HG02973 (cell line): ENCODE measurements at regions not wholly inside any gene's neighbourhood (a gene's known extent, or its start where the extent isn't known, plus 50 kb on each side); places are given as distances from the start of the nearest gene placed in this dataset.
"Not testable (repeated sequence)": the region's sequence is repeated elsewhere in the genome, so short reads cannot be mapped to it uniquely, and the experiment has no call there.

Experiments used
- ATAC-seq: cut with Tn5 transposase; IDR thresholded peaks from one replicate; pipeline ENCODE4 v1.9.1; 2021; ENCODE audit warnings: moderate library complexity; ENCODE audit not compliant: unreplicated experiment

DNA sequence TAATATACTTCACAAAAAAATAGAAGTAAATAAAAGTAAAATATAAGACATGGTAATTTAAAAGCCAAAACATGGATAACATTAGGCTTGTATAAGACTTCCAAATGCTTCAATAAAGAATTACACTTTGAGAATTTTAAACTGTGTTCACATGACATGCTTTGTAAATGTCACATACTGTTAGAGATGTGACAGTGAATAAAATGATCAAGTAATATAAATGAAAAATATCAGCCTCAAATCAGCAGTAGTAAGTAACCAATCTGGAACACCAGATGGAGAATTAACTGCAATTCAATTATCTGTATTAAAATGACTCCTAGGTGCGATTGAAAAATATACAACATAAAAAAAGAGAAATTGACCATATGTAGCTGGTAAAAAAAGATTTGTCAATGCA, 1260.8 kb downstream of the BRINP3 start:
- no peak for ATAC-seq

DNA sequence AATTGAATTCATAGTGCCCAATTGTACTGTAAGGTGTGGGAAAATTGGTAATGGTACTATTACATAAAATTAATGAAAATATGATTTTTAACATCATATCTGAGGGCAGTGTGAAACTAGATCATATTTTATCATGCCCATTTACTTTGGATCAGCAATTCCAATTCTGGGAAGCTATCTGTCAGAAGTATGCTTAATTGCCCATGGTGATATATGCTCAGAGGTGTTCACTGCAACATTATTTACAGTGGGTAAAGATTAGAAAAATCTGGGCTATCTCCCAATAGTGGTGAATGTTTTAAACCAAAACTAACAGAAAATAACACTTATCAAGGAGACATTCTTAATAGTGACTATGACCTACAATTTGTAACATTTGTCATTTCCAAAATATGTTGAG, 1260.0 kb downstream of the BRINP3 start:
- ATAC-seq: no peak

DNA sequence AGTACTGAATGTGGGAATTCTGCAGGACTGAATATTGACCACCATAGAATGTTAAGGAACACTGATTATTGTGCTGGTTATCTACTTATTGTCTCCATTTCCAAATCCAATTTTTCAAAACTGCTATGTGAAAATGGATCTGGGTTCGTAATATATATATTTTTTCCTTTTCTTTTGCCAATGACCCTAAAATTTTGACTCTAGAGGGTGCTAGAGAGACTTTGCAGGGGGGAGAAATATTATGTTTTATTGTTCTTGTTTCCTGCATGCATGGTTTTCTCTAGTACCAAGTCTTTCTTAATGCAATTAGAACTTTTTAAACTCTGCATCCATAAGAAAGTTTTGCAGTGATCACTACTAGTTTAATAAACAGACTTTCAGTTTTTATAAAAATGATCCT, 1256.9 kb downstream of the BRINP3 start:
- no peak for ATAC-seq

DNA sequence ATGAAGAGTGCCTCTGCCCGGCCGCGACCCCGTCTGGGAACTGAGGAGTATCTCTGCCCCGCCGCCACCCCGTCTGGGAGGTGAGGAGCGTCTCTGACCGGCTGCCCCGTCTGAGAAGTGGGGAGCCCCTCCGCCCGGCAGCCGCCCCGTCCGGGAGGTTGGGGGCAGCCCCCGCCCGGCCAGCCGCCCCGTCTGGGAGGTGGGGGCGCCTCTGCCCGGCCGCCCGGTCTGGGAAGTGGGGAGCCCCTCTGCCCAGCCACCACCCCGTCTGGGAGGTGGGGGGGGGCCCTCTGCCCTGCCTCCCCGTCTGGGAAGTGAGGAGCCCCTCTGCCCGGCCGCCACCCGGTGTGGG, 1251.9 kb downstream of the BRINP3 start:
- ATAC-seq: not testable (repeated sequence)

DNA sequence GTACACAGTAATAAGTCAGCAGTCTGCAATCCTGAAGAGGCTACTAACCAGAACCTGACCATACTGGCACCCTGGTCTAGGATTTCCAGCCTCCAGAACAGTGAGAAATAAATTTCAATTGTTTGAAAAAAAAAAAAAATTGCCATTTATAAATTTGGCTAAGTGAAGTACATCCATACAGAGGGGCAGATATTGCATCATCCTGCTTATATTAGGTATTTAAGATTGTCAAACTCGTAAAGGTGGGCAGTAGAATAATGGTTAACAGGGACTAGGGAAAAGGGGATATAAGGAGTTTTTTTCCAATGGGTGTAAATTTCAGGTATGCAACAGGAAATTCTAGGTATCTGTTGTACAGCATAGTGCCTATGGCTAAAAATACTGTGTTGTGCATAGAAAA, 1250.9 kb downstream of the BRINP3 start:
- ATAC-seq: no peak

DNA sequence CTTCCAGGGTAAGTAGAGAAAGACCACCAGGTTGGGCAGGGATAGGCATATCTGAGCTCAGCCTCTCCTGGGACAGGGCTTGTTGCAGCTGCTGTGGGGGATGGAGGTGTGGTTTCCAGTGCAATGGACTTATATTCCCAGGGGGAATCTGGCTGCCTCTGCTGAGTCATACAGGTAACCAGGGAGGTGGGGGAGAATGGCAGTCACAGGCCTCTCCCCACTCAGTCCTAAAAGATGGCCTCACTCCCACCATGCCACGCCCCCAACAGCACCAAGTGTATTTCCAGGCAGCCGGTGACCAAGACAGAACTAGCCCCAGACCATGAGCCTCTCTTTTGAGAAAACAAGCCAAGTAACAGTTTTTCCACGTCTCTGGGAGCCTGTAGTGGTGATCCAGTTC, 1240.7 kb downstream of the BRINP3 start:
- ATAC-seq: no peak

DNA sequence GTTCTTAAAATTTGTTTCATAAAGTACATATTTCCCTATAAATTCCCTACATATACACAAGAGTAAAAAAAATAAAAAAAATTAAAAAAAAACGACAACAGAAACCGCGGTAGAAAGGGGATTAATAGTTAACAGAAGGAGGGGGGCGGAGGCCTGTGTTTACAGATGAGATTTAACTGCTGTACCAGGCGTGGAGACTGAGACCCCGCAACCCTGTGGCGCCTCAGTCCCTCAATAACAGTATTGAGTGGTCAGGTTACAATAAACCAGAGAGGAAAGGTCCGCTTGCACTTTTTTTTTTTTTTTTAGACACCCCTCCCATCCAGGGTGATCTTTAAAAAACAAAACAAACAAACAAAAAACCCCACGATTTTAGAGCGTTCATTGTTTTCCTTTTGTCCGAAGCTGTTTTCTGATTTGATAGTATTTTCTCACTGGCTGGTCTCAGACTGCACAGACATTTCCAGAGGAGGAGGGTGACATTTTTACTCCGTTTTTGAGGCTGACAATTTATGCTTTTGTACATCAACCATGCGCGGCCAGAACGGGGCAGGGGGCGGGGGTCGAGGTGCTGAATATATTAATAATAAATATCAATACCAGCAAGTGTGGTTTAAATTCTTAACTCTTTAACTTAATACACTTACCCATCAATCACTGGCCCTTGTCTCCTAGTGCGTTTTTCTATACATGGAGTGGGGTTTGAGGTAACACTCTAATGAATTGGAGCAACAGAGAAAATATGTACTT, 1223.9 kb downstream of the BRINP3 start:
- ATAC-seq: no peak

DNA sequence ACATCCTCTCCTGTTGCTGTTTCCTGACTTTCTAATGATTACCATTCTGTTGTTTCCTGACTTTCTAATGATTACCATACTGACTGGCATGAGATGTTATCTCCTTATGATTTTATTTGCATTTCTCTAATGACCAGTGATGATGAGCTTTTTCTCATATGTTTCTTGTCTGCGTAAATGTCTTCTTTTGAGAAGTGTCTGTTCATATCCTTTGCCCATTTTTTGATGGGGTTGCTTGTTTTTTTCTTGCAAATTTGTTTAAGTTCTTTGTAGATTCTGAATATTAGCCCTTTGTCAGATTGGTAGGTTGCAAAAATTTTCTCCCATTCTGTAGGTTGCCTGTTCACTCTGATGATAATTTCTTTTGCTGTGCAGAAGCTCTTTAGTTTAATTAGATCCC, 1216.5 kb downstream of the BRINP3 start:
- ATAC-seq: not testable (repeated sequence)

DNA sequence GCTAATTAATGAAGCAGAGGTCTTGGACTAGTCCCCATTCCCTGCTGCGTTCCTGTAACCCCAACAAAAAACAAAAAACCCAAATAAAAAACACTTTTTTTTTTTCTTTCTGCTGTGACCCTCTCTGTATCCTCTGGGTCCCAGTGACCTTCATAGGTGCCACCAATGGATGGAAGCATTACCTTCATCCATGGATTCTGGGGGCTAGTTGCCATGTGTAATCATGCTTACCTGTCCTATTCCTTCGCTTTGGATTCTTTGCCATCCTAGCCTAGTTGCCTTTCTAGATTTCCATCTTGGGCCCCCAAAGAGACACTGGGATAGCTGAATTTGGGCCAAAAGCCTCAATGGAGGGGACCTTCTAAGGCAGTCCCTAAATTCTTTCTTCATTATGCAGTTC, 1208.7 kb downstream of the BRINP3 start:
- no peak for ATAC-seq

DNA sequence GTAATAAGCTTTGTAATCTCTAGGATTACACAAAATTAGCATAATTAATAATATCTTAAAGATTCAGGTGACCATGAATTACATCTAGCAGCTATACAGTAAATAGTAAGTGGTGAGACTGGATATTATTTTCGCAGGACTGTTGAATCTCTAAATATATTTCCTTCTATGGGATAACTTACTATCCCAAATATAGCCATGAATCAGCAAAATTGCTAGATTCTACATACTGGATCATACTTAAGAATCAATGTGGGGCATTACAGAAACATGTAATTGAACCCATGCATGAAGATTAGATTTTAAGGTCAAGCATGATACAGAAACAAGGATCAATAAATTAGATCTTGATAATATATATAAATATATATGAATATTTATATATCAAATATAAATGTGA, 1203.4 kb downstream of the BRINP3 start:
- no peak for ATAC-seq

DNA sequence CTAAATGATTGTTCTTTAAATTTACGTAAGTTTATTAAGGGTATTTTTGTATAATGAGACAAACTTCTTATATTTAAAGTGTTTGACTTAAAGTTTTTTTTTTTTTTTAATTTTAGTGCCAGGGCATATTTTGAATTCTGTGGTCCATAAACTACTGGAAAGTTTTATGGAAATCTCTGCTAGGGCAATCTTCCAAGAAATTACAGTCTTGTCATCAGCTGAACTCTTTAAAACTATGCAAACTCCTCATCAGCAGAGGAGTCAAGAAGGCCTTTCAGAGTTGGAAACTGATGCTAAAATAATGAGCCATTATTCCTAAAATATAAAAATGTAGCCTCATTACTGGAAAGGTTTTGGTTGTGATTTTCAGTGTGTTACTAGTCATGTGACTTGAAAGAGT, 1201.9 kb downstream of the BRINP3 start:
- ATAC-seq: no peak

DNA sequence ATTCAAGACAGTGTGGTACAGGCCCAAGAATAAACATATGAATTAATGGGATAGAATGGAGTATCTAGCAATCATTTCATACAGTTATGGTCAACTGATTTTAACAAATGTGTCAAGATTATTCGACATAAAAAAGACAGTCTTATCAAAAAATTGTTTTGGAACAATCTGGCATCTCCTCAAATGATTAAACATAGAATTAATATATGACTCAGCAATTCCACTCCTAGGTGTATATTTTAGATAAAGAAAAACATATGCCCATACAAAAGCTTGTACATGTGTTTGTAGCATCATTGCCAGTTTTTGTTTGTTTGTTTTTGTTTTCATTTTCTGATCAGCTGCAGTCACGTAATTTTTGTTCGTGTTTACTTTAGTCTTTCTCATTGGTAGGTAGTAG, 1188.3 kb downstream of the BRINP3 start:
- ATAC-seq: no peak

DNA sequence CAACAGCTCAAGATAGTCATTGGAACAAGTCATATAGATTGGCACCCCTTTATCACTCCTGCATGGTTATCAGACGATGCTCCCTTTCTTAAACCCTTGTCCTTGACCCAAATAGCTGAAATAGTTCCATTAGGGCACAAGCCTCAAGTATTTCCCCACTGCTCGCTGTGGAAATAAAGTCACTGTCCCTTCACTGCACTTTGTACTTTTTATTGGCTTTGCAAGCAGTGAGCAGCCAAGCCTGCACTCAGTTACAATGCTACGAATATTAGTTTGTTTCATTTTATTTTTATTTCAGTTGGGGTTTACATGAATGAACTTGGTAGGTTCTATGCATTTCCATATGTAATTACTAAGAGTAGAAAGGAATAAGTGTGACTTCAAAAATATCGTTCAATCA, 1176.4 kb downstream of the BRINP3 start:
- no peak for ATAC-seq

DNA sequence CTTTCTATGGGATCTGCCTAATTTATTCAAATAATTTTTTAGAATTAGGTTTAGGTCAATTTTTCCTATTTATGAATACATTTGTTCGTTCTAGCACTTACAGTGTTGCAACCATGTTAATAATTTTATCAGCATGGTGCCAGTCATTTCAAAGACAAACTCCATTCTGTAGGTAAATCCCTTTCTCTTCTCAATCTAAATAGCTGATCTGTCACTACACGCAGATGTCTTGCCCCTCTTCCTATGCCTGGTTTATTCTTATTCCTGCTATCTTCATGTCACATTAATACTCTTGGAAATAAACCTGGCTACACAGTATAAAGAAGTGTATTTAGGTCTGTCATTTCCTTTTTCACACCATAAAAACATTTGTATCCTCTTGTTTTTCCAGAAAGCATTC, 1172.4 kb downstream of the BRINP3 start:
- no peak for ATAC-seq

DNA sequence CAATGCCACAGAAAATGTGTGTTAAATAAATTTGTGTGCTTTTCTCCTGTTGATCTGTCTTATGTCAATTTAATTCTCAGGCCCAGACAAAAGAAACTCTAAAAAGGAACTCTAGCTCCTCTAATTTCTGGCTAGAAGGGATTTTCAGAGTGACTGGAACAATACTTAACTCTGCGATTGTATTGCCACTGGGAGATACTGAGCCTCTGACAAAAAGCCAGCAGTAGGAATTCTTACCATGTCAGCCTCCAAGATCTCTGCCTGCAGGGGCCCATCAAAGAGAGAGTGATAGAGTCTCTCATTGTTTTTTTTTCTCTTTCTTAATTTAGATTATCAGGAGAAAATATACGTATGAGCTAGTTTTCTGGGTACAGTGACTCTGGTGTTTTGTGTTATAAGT, 1165.7 kb downstream of the BRINP3 start:
- no peak for ATAC-seq

DNA sequence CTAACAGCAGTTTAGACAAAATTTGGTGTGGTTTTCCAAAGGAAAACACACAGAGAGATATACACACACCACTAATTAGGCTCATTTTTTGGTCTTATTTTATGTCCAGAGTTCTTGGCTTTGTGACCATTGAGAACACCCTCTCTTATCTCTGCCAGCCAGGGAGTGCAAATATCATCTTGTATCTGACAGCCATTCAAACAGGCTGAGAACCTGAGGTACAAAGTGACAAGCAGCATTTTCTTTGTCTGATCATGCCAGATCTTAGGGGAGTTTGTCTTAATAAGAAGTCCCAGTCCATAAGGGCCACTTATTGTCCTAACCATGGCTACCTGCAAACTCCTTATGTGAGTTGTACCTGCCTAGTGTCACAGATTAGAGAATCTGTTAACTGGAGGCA, 1165.2 kb downstream of the BRINP3 start:
- ATAC-seq: no peak

DNA sequence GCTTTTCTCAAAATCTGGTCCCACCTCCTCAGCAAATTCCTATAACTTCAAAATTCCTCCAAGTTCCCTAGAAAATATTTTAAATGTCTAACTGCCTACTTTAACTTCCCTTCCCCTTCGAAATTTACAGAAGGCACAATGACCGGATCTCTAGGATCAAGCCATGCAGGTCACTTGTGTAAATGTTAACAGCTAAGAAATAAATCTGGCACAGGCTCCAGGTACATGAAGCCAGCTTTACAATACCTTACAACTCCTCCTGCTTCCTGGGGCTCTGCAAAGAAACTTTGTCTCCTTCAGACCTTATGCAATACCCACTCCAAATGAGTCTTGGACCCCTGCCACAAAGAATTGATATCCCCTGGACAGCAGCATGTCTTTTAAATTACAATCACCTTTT, 1164.2 kb downstream of the BRINP3 start:
- ATAC-seq: no peak

DNA sequence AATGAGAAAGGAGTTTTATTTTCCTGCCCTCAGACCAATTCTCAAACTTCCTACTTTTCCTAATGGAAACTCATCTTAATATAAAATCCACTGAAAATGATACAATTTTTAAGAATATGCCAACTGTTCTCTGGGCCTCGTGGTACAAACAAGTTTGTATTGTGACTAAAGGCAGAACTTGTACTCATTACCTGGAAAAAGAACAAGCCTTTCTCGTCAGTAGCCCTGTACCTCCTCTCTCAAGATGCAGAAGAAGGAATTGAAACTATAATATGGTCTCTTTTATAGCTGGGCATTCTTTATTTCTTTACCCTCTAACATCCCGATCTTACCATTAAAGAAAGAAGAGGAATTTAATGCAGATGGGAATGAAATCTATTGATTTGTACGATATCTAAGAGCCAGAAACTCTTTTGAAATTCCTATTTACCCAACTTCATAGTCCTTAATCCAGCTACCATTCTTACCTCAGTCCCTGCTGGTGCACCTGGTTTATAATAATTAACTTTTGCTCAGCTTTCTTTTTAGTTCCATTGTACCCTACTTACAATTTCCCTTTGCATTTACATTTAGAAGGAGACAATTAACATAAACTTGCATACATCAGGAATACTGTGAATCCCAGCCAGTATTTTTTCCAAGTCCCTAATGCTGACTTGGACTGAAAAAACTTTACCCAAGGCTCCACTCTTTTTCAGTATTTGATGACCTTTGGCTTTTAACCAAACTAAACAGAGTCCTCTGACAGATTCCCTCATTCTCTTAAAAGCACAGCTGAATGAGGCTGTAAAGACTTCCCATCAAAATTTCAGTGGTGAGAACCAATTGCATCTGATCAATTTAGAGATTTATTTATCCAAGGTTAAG, 1162.4 kb downstream of the BRINP3 start:
- no peak for ATAC-seq

DNA sequence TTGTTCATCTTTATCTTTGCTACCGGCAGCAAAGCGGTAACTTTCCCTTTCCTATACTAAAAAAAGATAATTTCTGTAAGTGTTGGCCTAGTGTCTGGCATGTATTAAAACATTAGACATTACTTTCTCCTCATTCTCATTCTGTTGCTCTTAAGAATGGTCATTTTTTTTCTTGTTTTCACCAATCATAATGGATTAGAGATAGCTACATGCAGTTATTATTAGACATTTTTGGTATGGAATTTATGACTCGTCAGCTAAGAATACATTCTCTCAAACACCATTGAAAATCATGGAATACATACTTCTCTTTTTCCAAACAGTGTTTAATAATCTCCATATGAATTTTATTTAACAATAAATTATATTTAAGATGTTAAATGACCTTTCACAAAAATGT, 1154.6 kb downstream of the BRINP3 start:
- ATAC-seq: no peak

DNA sequence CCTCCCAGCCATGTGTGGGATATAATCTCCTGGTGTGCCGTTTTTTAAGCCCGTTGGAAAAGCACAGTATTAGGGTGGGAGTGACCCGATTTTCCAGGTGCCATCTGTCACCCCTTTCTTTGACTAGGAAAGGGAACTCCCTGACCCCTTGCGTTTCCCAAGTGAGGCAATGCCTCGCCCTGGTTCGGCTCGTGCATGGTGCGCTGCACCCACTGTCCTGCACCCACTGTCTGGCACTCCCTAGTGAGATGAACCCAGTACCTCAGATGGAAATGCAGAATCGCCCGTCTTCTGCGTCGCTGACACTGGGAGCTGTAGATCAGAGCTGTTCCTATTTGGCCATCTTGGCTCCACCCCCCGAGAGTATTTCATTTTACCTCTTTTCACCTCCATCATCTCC, 1146.6 kb downstream of the BRINP3 start:
- ATAC-seq: not testable (repeated sequence)

DNA sequence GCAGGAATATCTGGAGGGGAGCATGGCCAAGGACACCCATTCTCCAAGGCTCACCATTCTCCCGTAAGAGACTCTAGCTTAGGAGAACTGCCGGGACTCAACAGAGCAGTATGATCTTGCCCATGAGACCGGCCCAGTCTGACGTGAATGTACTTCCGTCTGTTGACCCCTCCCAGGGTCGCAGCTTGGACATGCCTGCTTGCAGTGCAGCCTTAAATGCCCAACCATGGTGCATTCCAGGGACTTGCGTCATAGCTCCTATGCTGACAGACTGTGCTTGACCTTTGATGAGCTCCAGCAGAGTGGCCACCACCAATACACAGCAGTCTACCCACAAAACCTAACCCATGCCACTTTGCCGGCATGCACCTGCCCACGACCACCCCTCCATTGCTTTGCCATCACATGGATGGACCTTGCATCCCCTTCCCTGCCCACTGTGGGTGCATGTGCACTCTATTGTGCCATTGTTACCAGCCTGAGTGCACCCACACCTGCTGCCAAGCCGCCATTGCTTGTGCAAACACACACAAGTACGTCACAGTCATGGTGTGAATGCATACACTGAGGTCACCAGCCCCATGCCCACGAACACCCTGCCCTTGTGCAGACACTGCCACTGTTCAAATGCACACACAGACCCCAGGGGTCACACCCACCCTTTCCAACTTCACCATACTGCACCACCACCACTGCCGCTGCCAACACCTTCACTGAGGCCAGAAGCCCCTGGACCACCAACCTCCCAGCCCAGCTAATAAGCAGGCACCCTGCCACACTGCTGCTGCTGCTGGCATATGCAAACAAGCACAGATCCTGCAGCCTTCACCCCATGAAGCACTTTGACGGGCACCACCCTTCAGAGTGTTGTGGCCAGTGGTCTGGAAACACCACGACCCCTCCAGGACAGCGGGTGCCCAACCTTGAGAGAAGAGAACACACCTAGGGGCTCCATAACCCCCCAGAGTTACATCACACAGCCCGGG, 1141.3 kb downstream of the BRINP3 start:
- no peak for ATAC-seq
